ENCODE measurements at regions not wholly inside any gene's neighbourhood (a gene's known extent, or its start where the extent isn't known, plus 50 kb on each side); places are given as distances from the start of the nearest gene placed in this dataset.

GRCh38 chr11:119794141-119794665, 65.2 kb upstream of the NECTIN1 start:
- no peak for DNase-seq

- no peak for DNase-seq
Observed at GRCh38 chr11:119793335-119793984, 64.5 kb upstream of the NECTIN1 start.

- DNase-seq: no peak
Observed at GRCh38 chr11:119791701-119792151, 62.7 kb upstream of the NECTIN1 start.

GRCh38 chr11:119791047-119791446, 62.0 kb upstream of the NECTIN1 start:
- no peak for DNase-seq

- no peak for DNase-seq
Observed at GRCh38 chr11:119790476-119790875, 61.5 kb upstream of the NECTIN1 start.

GRCh38 chr11:119789766-119790407, 60.9 kb upstream of the NECTIN1 start:
- no peak for DNase-seq

- no peak for DNase-seq
Observed at GRCh38 chr11:119788911-119789560, 60.0 kb upstream of the NECTIN1 start.

GRCh38 chr11:119788096-119788883, 59.3 kb upstream of the NECTIN1 start:
- DNase-seq: no peak

GRCh38 chr11:119787074-119787461, 58.1 kb upstream of the NECTIN1 start:
- DNase-seq: no peak

GRCh38 chr11:119786431-119787073, 57.6 kb upstream of the NECTIN1 start:
- DNase-seq: no peak

GRCh38 chr11:119785131-119785530, 56.1 kb upstream of the NECTIN1 start:
- no peak for DNase-seq

- DNase-seq: no peak
Observed at GRCh38 chr11:119784421-119784820, 55.4 kb upstream of the NECTIN1 start.

- DNase-seq: no peak
Observed at GRCh38 chr11:119783466-119784400, 54.7 kb upstream of the NECTIN1 start.

GRCh38 chr11:119782739-119783072, 53.7 kb upstream of the NECTIN1 start:
- no peak for DNase-seq

GRCh38 chr11:119782006-119782738, 53.2 kb upstream of the NECTIN1 start:
- no peak for DNase-seq

- peak; percentile 28 for DNase-seq
Observed at GRCh38 chr11:119780222-119780953, 51.4 kb upstream of the NECTIN1 start.

GRCh38 chr11:119779195-119780071, 50.4 kb upstream of the NECTIN1 start:
- no peak for DNase-seq
